ENCODE measurements at regions not wholly inside any gene's neighbourhood (a gene's known extent, or its start where the extent isn't known, plus 50 kb on each side); places are given as distances from the start of the nearest gene placed in this dataset.

DNA sequence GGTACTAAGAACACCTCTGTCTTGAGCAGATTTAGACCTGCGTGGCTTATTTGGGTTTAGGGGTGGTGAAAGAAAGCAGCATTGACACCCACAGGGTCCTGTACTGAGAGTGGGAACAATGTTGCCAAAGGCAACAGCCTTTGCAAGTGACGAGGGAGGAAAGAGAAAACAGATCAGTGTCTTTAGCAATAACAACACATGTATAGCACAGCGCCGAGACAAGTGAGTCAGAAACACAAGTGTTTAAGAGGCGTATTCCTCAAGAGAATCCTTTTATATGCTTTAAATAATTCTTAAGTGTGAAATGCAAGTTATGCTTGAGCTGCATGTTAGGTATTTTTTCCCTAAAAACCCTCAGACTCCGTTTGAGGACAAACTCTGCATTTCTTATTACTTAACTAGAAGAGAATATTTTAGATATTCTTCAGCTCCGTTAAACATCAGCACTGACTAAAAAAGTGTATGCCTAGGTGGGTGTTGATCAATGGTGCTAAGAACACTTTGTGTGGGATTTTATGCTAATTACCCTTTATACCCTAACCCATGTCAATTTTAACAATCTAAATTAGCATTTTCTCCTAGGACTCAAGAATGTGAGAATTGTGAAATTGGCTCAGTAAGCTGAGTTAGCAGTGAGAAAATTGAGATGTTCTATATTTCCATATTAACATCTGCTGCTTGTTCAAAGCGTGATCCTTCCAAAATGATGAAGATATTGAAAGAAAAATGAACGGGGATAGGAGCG, 1095.4 kb upstream of the CELF2 start:
- Histone ChIP-seq H3K79me2 (ENCODE audit: insufficient read depth, low read length) (no peaks in the 10 kb centered on the region), H3K9ac (ENCODE audit: low read length) (no peak overlapping the region), H3K36me3 (ENCODE audit: insufficient read depth, low read length) (no peaks in the 10 kb centered on the region), H2AFZ (ENCODE audit: low read length) (no peak overlapping the region), H3F3A (ENCODE audit: insufficient read depth, low read length) (no peaks in the 10 kb centered on the region), H3K4me1 (ENCODE audit: insufficient read depth, low read length, severe bottlenecking) (no peaks in the 10 kb centered on the region), H3K9me2 (ENCODE audit: low read depth, low read length) (no peaks in the 10 kb centered on the region), H3K4me2 (ENCODE audit: low read length) (no peak overlapping the region), H4K20me1 (ENCODE audit: insufficient read depth, low read length) (no peaks in the 10 kb centered on the region), H3K27me3 (ENCODE audit: insufficient read depth, low read length) (no peaks in the 10 kb centered on the region), H3K27ac (ENCODE audit: low read depth, low read length, poor library complexity, severe bottlenecking) (no peak overlapping the region), H3K9me3 (ENCODE audit: low read length) (no peaks in the 10 kb centered on the region), H3K4me3 (ENCODE audit: low read depth, low read length, poor library complexity, severe bottlenecking) (no peak overlapping the region)
- TF ChIP-seq EZH2 (IDR thresholded peaks at IDR 0.05; ENCODE audit: borderline replicate concordance, low read length): no peak
- TF ChIP-seq, protein P1, sequence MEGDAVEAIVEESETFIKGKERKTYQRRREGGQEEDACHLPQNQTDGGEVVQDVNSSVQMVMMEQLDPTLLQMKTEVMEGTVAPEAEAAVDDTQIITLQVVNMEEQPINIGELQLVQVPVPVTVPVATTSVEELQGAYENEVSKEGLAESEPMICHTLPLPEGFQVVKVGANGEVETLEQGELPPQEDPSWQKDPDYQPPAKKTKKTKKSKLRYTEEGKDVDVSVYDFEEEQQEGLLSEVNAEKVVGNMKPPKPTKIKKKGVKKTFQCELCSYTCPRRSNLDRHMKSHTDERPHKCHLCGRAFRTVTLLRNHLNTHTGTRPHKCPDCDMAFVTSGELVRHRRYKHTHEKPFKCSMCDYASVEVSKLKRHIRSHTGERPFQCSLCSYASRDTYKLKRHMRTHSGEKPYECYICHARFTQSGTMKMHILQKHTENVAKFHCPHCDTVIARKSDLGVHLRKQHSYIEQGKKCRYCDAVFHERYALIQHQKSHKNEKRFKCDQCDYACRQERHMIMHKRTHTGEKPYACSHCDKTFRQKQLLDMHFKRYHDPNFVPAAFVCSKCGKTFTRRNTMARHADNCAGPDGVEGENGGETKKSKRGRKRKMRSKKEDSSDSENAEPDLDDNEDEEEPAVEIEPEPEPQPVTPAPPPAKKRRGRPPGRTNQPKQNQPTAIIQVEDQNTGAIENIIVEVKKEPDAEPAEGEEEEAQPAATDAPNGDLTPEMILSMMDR (IDR thresholded peaks at IDR 0.05; ENCODE audit: low read length): no peak

GRCh38 chr10:9926003-9926402, 1091.7 kb upstream of the CELF2 start:
- H3K4me1 ChIP-seq (ENCODE audit: insufficient read depth, low read length, severe bottlenecking): no peaks in the 10 kb centered on the region
- TF ChIP-seq, protein P1 (IDR thresholded peaks at IDR 0.05; ENCODE audit: low read length): no peak
- no peak for TF ChIP-seq EZH2 (IDR thresholded peaks at IDR 0.05; ENCODE audit: borderline replicate concordance, low read length)
- no peaks in the 10 kb centered on the region for H3K36me3 ChIP-seq (ENCODE audit: insufficient read depth, low read length)
- H3F3A ChIP-seq (ENCODE audit: insufficient read depth, low read length): no peaks in the 10 kb centered on the region
- no peak overlapping the region for H3K9ac ChIP-seq (ENCODE audit: low read length)
- H2AFZ ChIP-seq (ENCODE audit: low read length): no peak overlapping the region
- H3K27ac ChIP-seq (ENCODE audit: low read depth, low read length, poor library complexity, severe bottlenecking): no peak overlapping the region
- no peak overlapping the region for H3K4me2 ChIP-seq (ENCODE audit: low read length)
- H3K27me3 ChIP-seq (ENCODE audit: insufficient read depth, low read length): no peaks in the 10 kb centered on the region
- no peaks in the 10 kb centered on the region for H4K20me1 ChIP-seq (ENCODE audit: insufficient read depth, low read length)
- no peak overlapping the region for H3K4me3 ChIP-seq (ENCODE audit: low read depth, low read length, poor library complexity, severe bottlenecking)
- H3K9me2 ChIP-seq (ENCODE audit: low read depth, low read length): no peaks in the 10 kb centered on the region
- no peaks in the 10 kb centered on the region for H3K79me2 ChIP-seq (ENCODE audit: insufficient read depth, low read length)
- no peaks in the 10 kb centered on the region for H3K9me3 ChIP-seq (ENCODE audit: low read length)

DNA sequence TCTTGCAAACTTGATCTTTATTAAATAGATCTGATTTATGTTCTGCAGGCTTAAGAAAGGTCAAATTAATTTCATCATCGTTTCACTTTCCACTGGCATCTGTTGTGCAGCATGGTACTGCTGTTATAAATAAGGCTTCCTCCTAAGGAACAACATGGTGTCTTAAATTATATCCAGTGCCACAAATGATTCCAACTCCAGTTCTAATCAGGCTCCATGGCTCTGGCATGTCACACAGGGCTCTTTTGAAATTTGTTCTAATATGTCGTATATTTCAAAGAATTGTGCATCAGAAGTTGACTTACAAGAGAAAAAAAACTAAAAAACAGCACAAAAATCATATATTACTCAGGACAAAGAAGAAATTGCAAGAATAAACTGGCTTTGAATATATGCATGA, 1090.8 kb upstream of the CELF2 start:
- H3K27ac ChIP-seq (ENCODE audit: low read depth, low read length, poor library complexity, severe bottlenecking): no peak overlapping the region
- H2AFZ ChIP-seq (ENCODE audit: low read length): no peak overlapping the region
- no peaks in the 10 kb centered on the region for H3K27me3 ChIP-seq (ENCODE audit: insufficient read depth, low read length)
- H3K36me3 ChIP-seq (ENCODE audit: insufficient read depth, low read length): no peaks in the 10 kb centered on the region
- no peaks in the 10 kb centered on the region for H3K4me1 ChIP-seq (ENCODE audit: insufficient read depth, low read length, severe bottlenecking)
- no peaks in the 10 kb centered on the region for H4K20me1 ChIP-seq (ENCODE audit: insufficient read depth, low read length)
- H3F3A ChIP-seq (ENCODE audit: insufficient read depth, low read length): no peaks in the 10 kb centered on the region
- TF ChIP-seq, protein P1 (IDR thresholded peaks at IDR 0.05; ENCODE audit: low read length): no peak
- no peak for TF ChIP-seq EZH2 (IDR thresholded peaks at IDR 0.05; ENCODE audit: borderline replicate concordance, low read length)
- no peak overlapping the region for H3K9ac ChIP-seq (ENCODE audit: low read length)
- no peaks in the 10 kb centered on the region for H3K79me2 ChIP-seq (ENCODE audit: insufficient read depth, low read length)
- no peak overlapping the region for H3K4me3 ChIP-seq (ENCODE audit: low read depth, low read length, poor library complexity, severe bottlenecking)
- no peaks in the 10 kb centered on the region for H3K9me2 ChIP-seq (ENCODE audit: low read depth, low read length)
- H3K9me3 ChIP-seq (ENCODE audit: low read length): no peaks in the 10 kb centered on the region
- no peak overlapping the region for H3K4me2 ChIP-seq (ENCODE audit: low read length)
